ENCODE measurements at regions not wholly inside any gene's neighbourhood (a gene's known extent, or its start where the extent isn't known, plus 50 kb on each side); places are given as distances from the start of the nearest gene placed in this dataset.

DNA sequence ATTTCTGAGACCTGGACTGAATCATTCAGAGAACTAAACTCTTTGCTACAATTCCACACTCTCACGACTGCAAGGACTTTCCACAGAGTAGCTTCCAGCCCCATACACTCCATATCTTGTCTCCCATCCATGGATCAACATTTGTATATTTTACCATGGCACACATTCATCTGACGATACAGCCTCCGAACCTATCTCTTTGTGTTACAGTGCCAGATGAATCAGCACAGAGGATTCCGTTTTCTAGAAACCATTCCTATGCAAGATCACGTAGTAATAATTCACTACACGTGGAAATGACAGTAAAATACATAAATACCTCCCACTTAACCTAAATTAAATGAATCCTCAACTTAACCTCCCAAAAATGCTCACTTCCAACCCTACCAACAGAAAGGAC, 110.0 kb upstream of the PRDX6 start:
- no peak for TF ChIP-seq EZH2 (IDR thresholded peaks at IDR 0.05; ENCODE audit: borderline replicate concordance)
- TF ChIP-seq, protein P1, sequence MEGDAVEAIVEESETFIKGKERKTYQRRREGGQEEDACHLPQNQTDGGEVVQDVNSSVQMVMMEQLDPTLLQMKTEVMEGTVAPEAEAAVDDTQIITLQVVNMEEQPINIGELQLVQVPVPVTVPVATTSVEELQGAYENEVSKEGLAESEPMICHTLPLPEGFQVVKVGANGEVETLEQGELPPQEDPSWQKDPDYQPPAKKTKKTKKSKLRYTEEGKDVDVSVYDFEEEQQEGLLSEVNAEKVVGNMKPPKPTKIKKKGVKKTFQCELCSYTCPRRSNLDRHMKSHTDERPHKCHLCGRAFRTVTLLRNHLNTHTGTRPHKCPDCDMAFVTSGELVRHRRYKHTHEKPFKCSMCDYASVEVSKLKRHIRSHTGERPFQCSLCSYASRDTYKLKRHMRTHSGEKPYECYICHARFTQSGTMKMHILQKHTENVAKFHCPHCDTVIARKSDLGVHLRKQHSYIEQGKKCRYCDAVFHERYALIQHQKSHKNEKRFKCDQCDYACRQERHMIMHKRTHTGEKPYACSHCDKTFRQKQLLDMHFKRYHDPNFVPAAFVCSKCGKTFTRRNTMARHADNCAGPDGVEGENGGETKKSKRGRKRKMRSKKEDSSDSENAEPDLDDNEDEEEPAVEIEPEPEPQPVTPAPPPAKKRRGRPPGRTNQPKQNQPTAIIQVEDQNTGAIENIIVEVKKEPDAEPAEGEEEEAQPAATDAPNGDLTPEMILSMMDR (IDR thresholded peaks at IDR 0.05; ENCODE audit: poor library complexity), result no peak
